IMR-90 (cell line): ENCODE measurements at regions not wholly inside any gene's neighbourhood (a gene's known extent, or its start where the extent isn't known, plus 50 kb on each side); places are given as distances from the start of the nearest gene placed in this dataset.

Experiments used
- ATAC-seq: fragments of 200-7000 bp; cut with Tn5 transposase; 2 replicates; pipeline ENCODE4 v1.9.1; 2020; ENCODE audit warnings: low read depth, mild to moderate bottlenecking, moderate library complexity
- BruUV-seq: library from RNA; stranded (reverse); fragments of 400-500 nt; replicated peaks from 2 replicates; lab custom pipeline; 2021; lab: Mats Ljungman, UMichigan
- CTCF ChIA-PET: fragments of 300-600 bp; formaldehyde crosslinking; extraction: SDS; loops from one replicate; lab custom pipeline; 2021; ENCODE audit warnings: antibody characterized with exemption; lab: Yijun Ruan, JAX
- POLR2A ChIA-PET: fragments of 300-600 bp; sonication (Branson Sonifier 250); formaldehyde crosslinking; loops from one replicate; lab custom pipeline; 2022; ENCODE audit warnings: antibody characterized with exemption; ENCODE audit not compliant: unreplicated experiment; lab: Charles Lee
- DNase-seq: peaks from one replicate; pipeline ENCODE4 v3.0.0; 2013
- H2AFZ ChIP-seq: replicated peaks from 2 replicates; pipeline ENCODE3; 2013; ENCODE audit warnings: low read length, mild to moderate bottlenecking; ENCODE audit not compliant: poor library complexity
- H2AK5ac ChIP-seq: 2 replicates; pipeline ENCODE4 v1.6.1; 2013; ENCODE audit warnings: low read depth, low read length, inconsistent platforms
- H2AK9ac ChIP-seq: replicated peaks from 2 replicates; pipeline ENCODE3; 2013; ENCODE audit warnings: mild to moderate bottlenecking, low read depth, low read length, moderate library complexity; ENCODE audit not compliant: poor library complexity
- H2BK120ac ChIP-seq: 2 replicates; pipeline ENCODE4 v1.6.1; 2013; ENCODE audit warnings: low read depth, low read length, inconsistent platforms
- H2BK15ac ChIP-seq: 3 replicates; pipeline ENCODE4 v1.6.1; 2013; ENCODE audit warnings: low read depth, low read length, inconsistent platforms
- H2BK20ac ChIP-seq: 2 replicates; pipeline ENCODE4 v1.6.1; 2013; ENCODE audit warnings: low read depth, mild to moderate bottlenecking, inconsistent platforms, low read length, moderate library complexity
- H2BK5ac ChIP-seq: 2 replicates; pipeline ENCODE4 v1.6.1; 2013; ENCODE audit warnings: mild to moderate bottlenecking, low read depth, low read length, inconsistent platforms; ENCODE audit not compliant: poor library complexity, severe bottlenecking
- H3K14ac ChIP-seq: replicated peaks from 2 replicates; pipeline ENCODE4 v1.6.1; 2013; ENCODE audit warnings: low read depth, low read length, inconsistent platforms
- H3K18ac ChIP-seq: 2 replicates; pipeline ENCODE4 v1.6.1; 2013; ENCODE audit warnings: low read depth, low read length, control low read depth
- H3K23ac ChIP-seq: 2 replicates; pipeline ENCODE4 v1.6.1; 2013; ENCODE audit warnings: low read depth, low read length, inconsistent platforms
- H3K27ac ChIP-seq: 2 replicates; pipeline ENCODE4 v1.5.1; 2013; ENCODE audit warnings: mild to moderate bottlenecking, control low read depth, low read length; ENCODE audit not compliant: insufficient read depth
- H3K27me3 ChIP-seq: 2 replicates; pipeline ENCODE4 v1.6.1; 2013; ENCODE audit warnings: low read length; ENCODE audit not compliant: control insufficient read depth, insufficient read depth
- H3K36me3 ChIP-seq: 2 replicates; pipeline ENCODE4 v1.6.1; 2013; ENCODE audit warnings: low read length, mixed read lengths; ENCODE audit not compliant: control insufficient read depth, insufficient read depth
- H3K4ac ChIP-seq: 2 replicates; pipeline ENCODE4 v1.6.1; 2013; ENCODE audit warnings: low read depth, low read length, inconsistent platforms
- H3K4me1 ChIP-seq: 2 replicates; pipeline ENCODE4 v1.6.1; 2013; ENCODE audit warnings: low read length, mixed read lengths; ENCODE audit not compliant: control insufficient read depth, insufficient read depth
- H3K4me2 ChIP-seq: 2 replicates; pipeline ENCODE4 v1.6.1; 2013; ENCODE audit warnings: low read depth, mild to moderate bottlenecking, control low read depth, low read length, moderate library complexity
- H3K4me3 ChIP-seq: 2 replicates; pipeline ENCODE4 v1.5.1; 2013; ENCODE audit warnings: low read depth, mild to moderate bottlenecking, control low read depth, low read length, moderate library complexity; ENCODE audit not compliant: insufficient read depth
- H3K56ac ChIP-seq: 2 replicates; pipeline ENCODE4 v1.6.1; 2013; ENCODE audit warnings: low read length, inconsistent platforms; ENCODE audit not compliant: insufficient read depth; ENCODE audit errors: extremely low read depth
- H3K79me1 ChIP-seq, 2 experiments: 2 replicates each; pipeline ENCODE4 v1.6.1; 2013; ENCODE audit warnings: low read length in 2 of 2, inconsistent platforms in 1 of 2, low read depth in 1 of 2
- H3K9ac ChIP-seq: 2 replicates; pipeline ENCODE4 v1.6.1; 2013; ENCODE audit warnings: low read depth, low read length, control low read depth
- H3K9me1 ChIP-seq: 2 replicates; pipeline ENCODE4 v1.6.1; 2013; ENCODE audit warnings: low read length, inconsistent platforms; ENCODE audit not compliant: insufficient read depth
- H3K9me3 ChIP-seq: 2 replicates; pipeline ENCODE4 v1.6.1; 2013; ENCODE audit warnings: low read length; ENCODE audit not compliant: control insufficient read depth, insufficient read depth
- H4K20me1 ChIP-seq: 2 replicates; pipeline ENCODE4 v1.6.1; 2013; ENCODE audit warnings: low read length, inconsistent platforms; ENCODE audit not compliant: insufficient read depth
- H4K5ac ChIP-seq: 2 replicates; pipeline ENCODE4 v1.6.1; 2013; ENCODE audit warnings: mild to moderate bottlenecking, low read depth, low read length, control low read depth
- H4K8ac ChIP-seq, 2 experiments: 2 replicates each; pipeline ENCODE4 v1.6.1; 2013; ENCODE audit warnings: low read depth in 2 of 2, low read length in 2 of 2, control low read depth in 1 of 2, inconsistent platforms in 1 of 2
- H4K91ac ChIP-seq: 2 replicates; pipeline ENCODE4 v1.6.1; 2013; ENCODE audit warnings: low read depth, low read length, inconsistent platforms; ENCODE audit not compliant: insufficient read depth
- CEBPB ChIP-seq: IDR thresholded peaks from 2 replicates; pipeline ENCODE4 v1.6.1; 2012; ENCODE audit warnings: low read depth, low read length, improper control_type of control experiment
- MAZ ChIP-seq: IDR thresholded peaks from 2 replicates; pipeline ENCODE4 v1.6.1; 2012; ENCODE audit warnings: low read depth, mild to moderate bottlenecking, low read length, improper control_type of control experiment, moderate library complexity, borderline replicate concordance
- WGBS, 2 experiments: methylation state at CpG; one replicate each; pipeline versions ENCODE4 v1.1.5 to v1.1.7; 2013; ENCODE audit warnings: missing lambda C conversion rate in 2 of 2; ENCODE audit not compliant: insufficient read length in 1 of 2; ENCODE audit errors: extremely low coverage in 2 of 2; 5-methylcytosine and 5-hydroxymethylcytosine counted together
- dilution Hi-C: fragments of 300-500 bp; cut with HindIII; formaldehyde crosslinking; loops from one replicate; pipeline ENCODE4 v1.14.3; 2018; ENCODE audit warnings: low sequenced_read_pairs; ENCODE audit not compliant: unreplicated experiment
- in situ Hi-C: fragments of 300-500 bp; cut with MboI; formaldehyde crosslinking; loops from 3 replicates; pipeline ENCODE4 v1.14.3; 2019; ENCODE audit warnings: low sequenced_read_pairs, inconsistent platforms, mixed read lengths
- intact Hi-C: fragments of 100-400 bp; cut with micrococcal nuclease; formaldehyde crosslinking; loops from 2 replicates; pipeline ENCODE4 v1.10.0; 2022

DNA sequence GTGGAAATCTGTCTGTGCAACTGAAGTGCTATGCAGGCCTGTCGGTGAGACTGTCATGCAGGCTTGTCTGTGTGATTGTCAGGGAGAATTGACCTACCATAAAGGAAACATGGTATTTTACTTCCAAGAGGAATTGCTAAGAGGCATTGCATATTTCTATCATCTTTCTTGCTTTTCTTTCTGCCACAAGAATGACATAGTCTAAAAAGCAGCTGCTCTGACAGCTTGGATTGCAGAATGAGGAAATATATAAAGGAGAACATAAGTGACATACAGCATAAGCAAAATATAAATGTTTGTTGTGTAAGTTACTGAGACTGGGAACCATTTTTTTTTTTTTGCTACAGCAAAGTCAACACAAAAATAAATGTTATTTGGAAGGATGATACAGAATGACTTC, 105.1 kb downstream of the MANEA start:
- no peak overlapping the region for H2BK20ac ChIP-seq
- no peak overlapping the region for H2BK120ac ChIP-seq
- ChIA-PET CTCF (no interaction called here), POLR2A (no interaction called here)
- H3K27me3 ChIP-seq: no peaks in the 10 kb centered on the region
- H4K8ac ChIP-seq: no peak overlapping the region
- no peak overlapping the region for H4K91ac ChIP-seq
- no peak overlapping the region for H3K4me2 ChIP-seq
- no peak overlapping the region for H2BK5ac ChIP-seq
- H3K9me1 ChIP-seq: no peaks in the 10 kb centered on the region
- no peaks in the 10 kb centered on the region for H3K79me1 ChIP-seq
- H2AK9ac ChIP-seq: no peak overlapping the region
- no peaks in the 10 kb centered on the region for H3K9me3 ChIP-seq
- H2BK15ac ChIP-seq: no peak overlapping the region
- no peaks in the 10 kb centered on the region for H3K4me1 ChIP-seq
- no CpG with 5 or more reads among the region's 1 CpG for WGBS, 2 experiments
- no peak overlapping the region for H3K23ac ChIP-seq
- no peak overlapping the region for H3K4me3 ChIP-seq
- H3K18ac ChIP-seq: no peak overlapping the region
- no peak overlapping the region for H3K27ac ChIP-seq
- H4K20me1 ChIP-seq: no peaks in the 10 kb centered on the region
- BruUV-seq: no TSS peak
- intact Hi-C loops: no loop called here
- dilution Hi-C loops: no loop called here
- TF ChIP-seq MAZ (no peak), CEBPB (no peak)
- H2AK5ac ChIP-seq: no peak overlapping the region
- H3K14ac ChIP-seq: no peak overlapping the region
- DNase-seq: no peak
- no peak overlapping the region for H2AFZ ChIP-seq
- H3K9ac ChIP-seq: no peak overlapping the region
- no peak overlapping the region for H4K5ac ChIP-seq
- in situ Hi-C loops: no loop called here
- H3K36me3 ChIP-seq: no peaks in the 10 kb centered on the region
- no peak for ATAC-seq
- H3K4ac ChIP-seq: no peak overlapping the region
- no peak overlapping the region for H3K56ac ChIP-seq
